CD14-positive monocyte (primary cell): ENCODE measurements at regions not wholly inside any gene's neighbourhood (a gene's known extent, or its start where the extent isn't known, plus 50 kb on each side); places are given as distances from the start of the nearest gene placed in this dataset.

Experiments used
- DNase-seq, 3 donors: peaks; one replicate each; pipeline ENCODE4 v3.0.0-alpha.2; 2011 to 2022
- H2AFZ ChIP-seq: 2 replicates; pipeline ENCODE4 v1.6.0; 2012; ENCODE audit warnings: mild to moderate bottlenecking, low read depth, low read length, inconsistent platforms; ENCODE audit not compliant: insufficient read depth, poor library complexity, severe bottlenecking
- H3K27ac ChIP-seq, 2 donors: 1 replicate in 1 of 2; 2 replicates in 1 of 2; pipeline ENCODE4 v1.5.1; 2012 to 2013; ENCODE audit warnings: low read length in 2 of 2, control low read depth in 1 of 2, inconsistent platforms in 1 of 2, low read depth in 1 of 2, mild to moderate bottlenecking in 1 of 2
- H3K27me3 ChIP-seq, 2 donors: one replicate each; pipeline versions ENCODE4 v1.6.0 to v1.6.1; 2011 to 2013; ENCODE audit warnings: low read length in 2 of 2; ENCODE audit not compliant: control insufficient read depth in 2 of 2, insufficient read depth in 2 of 2
- H3K36me3 ChIP-seq, 2 donors: replicated peaks in 1 of 2; 1 replicate in 1 of 2; 2 replicates in 1 of 2; pipeline versions ENCODE4 v1.5.1 to v1.6.1; 2012 to 2013; ENCODE audit warnings: low read length in 2 of 2, control low read depth in 1 of 2, inconsistent platforms in 1 of 2, mild to moderate bottlenecking in 1 of 2; ENCODE audit not compliant: insufficient read depth in 2 of 2, control insufficient read depth in 1 of 2
- H3K4me1 ChIP-seq, 2 donors: 1 replicate in 1 of 2; 2 replicates in 1 of 2; pipeline versions ENCODE4 v1.5.1 to v1.6.1; 2012 to 2013; ENCODE audit warnings: low read length in 2 of 2, control low read depth in 1 of 2, inconsistent platforms in 1 of 2, mild to moderate bottlenecking in 1 of 2, moderate library complexity in 1 of 2; ENCODE audit not compliant: insufficient read depth in 2 of 2, control insufficient read depth in 1 of 2
- H3K4me2 ChIP-seq: replicated peaks from 2 replicates; pipeline ENCODE3; 2012; ENCODE audit warnings: low read length, moderate library complexity, mild to moderate bottlenecking; ENCODE audit not compliant: poor library complexity, severe bottlenecking; ENCODE audit errors: extremely low read depth
- H3K4me3 ChIP-seq, 3 experiments: fragments of 200-600 bp in 1 of 3; sonication (generic) in 1 of 3; replicated peaks in 1 of 3; 1 replicate in 2 of 3; 2 replicates in 1 of 3; pipeline ENCODE4 v1.5.1; 2011 to 2013; ENCODE audit warnings: low read length in 3 of 3, mild to moderate bottlenecking in 3 of 3, control low read depth in 2 of 3, low read depth in 2 of 3, inconsistent platforms in 1 of 3, moderate library complexity in 1 of 3
- H3K79me2 ChIP-seq: 2 replicates; pipeline ENCODE4 v1.6.0; 2012; ENCODE audit warnings: mild to moderate bottlenecking, control low read depth, inconsistent platforms, low read length, moderate library complexity; ENCODE audit not compliant: insufficient read depth
- H3K9ac ChIP-seq: 2 replicates; pipeline ENCODE4 v1.6.0; 2017; ENCODE audit warnings: low read length, mild to moderate bottlenecking; ENCODE audit not compliant: insufficient read depth, poor library complexity, severe bottlenecking
- H3K9me3 ChIP-seq, 2 donors: replicated peaks in 1 of 2; 1 replicate in 1 of 2; 2 replicates in 1 of 2; pipeline versions ENCODE4 v1.5.1 to v1.6.1; 2012 to 2013; ENCODE audit warnings: low read length in 2 of 2, control low read depth in 1 of 2; ENCODE audit not compliant: control insufficient read depth in 1 of 2, insufficient read depth in 1 of 2
- H4K20me1 ChIP-seq: 2 replicates; pipeline ENCODE4 v1.6.0; 2012; ENCODE audit warnings: mild to moderate bottlenecking, low read length, control low read depth, moderate library complexity; ENCODE audit not compliant: insufficient read depth
- H3K27ac Mint-ChIP-seq, 7 donors: one replicate each; pipeline ENCODE4 v1.8.0; 2020; ENCODE audit warnings: mild to moderate bottlenecking in 7 of 7, mixed read lengths in 7 of 7, moderate library complexity in 6 of 7, inconsistent platforms in 2 of 7
- H3K27me3 Mint-ChIP-seq, 3 donors: one replicate each; pipeline ENCODE4 v1.8.0; 2021 to 2022; ENCODE audit warnings: low read depth in 3 of 3, mild to moderate bottlenecking in 3 of 3, mixed read lengths in 3 of 3, moderate library complexity in 3 of 3, inconsistent platforms in 1 of 3
- H3K36me3 Mint-ChIP-seq, 2 donors: one replicate each; pipeline ENCODE4 v1.8.0; 2020; ENCODE audit warnings: mixed read lengths in 2 of 2, inconsistent platforms in 1 of 2, mild to moderate bottlenecking in 1 of 2
- H3K4me1 Mint-ChIP-seq: one replicate; pipeline ENCODE4 v1.8.0; 2020; ENCODE audit warnings: mild to moderate bottlenecking, mixed read lengths
- H3K4me3 Mint-ChIP-seq, 2 donors: one replicate each; pipeline ENCODE4 v1.8.0; 2020; ENCODE audit warnings: mild to moderate bottlenecking in 2 of 2, mixed read lengths in 2 of 2, moderate library complexity in 1 of 2
- H3K9me3 Mint-ChIP-seq, 7 donors: one replicate each; pipeline ENCODE4 v1.8.0; 2020 to 2022; ENCODE audit warnings: mixed read lengths in 7 of 7, mild to moderate bottlenecking in 6 of 7, moderate library complexity in 6 of 7, inconsistent platforms in 2 of 7
- WGBS: methylation state at CpG from one replicate; pipeline ENCODE4 v1.1.5; 2013; ENCODE audit warnings: missing lambda C conversion rate; ENCODE audit not compliant: insufficient coverage; 5-methylcytosine and 5-hydroxymethylcytosine counted together
- intact Hi-C, 2 donors: fragments of 100-400 bp; cut with micrococcal nuclease; formaldehyde crosslinking; loops; one replicate each; pipeline versions ENCODE4 v1.15.0 to v1.15.1; 2023
- TF ChIP-seq, protein P1 (sequence below): fragments of 200-600 bp; IDR thresholded peaks from one replicate; pipeline ENCODE4 v1.8.0; 2022; ENCODE audit warnings: antibody characterized with exemption, mild to moderate bottlenecking

DNA sequence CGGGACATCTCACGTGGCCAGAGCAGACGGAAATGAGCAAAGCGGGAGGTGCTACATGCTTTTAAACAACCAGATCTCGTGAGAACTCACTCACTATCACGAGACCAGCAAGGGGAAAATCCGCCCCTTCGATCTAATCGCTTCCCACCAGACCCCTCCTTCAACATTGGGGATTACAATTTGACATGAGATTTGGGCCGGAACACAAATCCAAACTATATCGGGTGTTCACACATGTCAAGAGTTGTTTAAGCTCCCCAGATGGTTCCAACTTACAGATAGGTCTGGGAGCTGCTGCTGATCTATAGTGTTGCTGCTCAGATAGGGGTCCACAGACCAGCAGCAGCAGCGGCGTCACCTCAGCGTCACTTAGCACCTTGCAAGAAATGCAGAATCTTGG lies 194.9 kb downstream of the GPAM start:
- peaks cover 0 to 15% (median 2%) of the 10 kb centered on the region in 7 donors for H3K9me3 Mint-ChIP-seq
- no peaks in the 10 kb centered on the region for H3K4me1 Mint-ChIP-seq
- Histone ChIP-seq H2AFZ (no peak overlapping the region), H4K20me1 (no peaks in the 10 kb centered on the region), H3K4me3 (no peak overlapping the region), H3K4me1 (no peaks in the 10 kb centered on the region), H3K27ac (no peak overlapping the region), H3K9me3 (peaks cover 0 to 6% of the 10 kb centered on the region in 2 donors), H3K27me3 (no peaks in the 10 kb centered on the region), H3K9ac (no peak overlapping the region), H3K4me2 (no peak overlapping the region), H3K36me3 (no peaks in the 10 kb centered on the region), H3K79me2 (no peaks in the 10 kb centered on the region)
- TF ChIP-seq, protein P1, sequence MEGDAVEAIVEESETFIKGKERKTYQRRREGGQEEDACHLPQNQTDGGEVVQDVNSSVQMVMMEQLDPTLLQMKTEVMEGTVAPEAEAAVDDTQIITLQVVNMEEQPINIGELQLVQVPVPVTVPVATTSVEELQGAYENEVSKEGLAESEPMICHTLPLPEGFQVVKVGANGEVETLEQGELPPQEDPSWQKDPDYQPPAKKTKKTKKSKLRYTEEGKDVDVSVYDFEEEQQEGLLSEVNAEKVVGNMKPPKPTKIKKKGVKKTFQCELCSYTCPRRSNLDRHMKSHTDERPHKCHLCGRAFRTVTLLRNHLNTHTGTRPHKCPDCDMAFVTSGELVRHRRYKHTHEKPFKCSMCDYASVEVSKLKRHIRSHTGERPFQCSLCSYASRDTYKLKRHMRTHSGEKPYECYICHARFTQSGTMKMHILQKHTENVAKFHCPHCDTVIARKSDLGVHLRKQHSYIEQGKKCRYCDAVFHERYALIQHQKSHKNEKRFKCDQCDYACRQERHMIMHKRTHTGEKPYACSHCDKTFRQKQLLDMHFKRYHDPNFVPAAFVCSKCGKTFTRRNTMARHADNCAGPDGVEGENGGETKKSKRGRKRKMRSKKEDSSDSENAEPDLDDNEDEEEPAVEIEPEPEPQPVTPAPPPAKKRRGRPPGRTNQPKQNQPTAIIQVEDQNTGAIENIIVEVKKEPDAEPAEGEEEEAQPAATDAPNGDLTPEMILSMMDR = no peak
- H3K4me3 Mint-ChIP-seq = no peak overlapping the region
- H3K27ac Mint-ChIP-seq = no peak overlapping the region
- 85% methylated on average over 11 of the region's 14 CpGs for WGBS
- DNase-seq = no peak
- H3K36me3 Mint-ChIP-seq = no peaks in the 10 kb centered on the region
- H3K27me3 Mint-ChIP-seq = no peaks in the 10 kb centered on the region
- intact Hi-C loops = no loop called here

DNA sequence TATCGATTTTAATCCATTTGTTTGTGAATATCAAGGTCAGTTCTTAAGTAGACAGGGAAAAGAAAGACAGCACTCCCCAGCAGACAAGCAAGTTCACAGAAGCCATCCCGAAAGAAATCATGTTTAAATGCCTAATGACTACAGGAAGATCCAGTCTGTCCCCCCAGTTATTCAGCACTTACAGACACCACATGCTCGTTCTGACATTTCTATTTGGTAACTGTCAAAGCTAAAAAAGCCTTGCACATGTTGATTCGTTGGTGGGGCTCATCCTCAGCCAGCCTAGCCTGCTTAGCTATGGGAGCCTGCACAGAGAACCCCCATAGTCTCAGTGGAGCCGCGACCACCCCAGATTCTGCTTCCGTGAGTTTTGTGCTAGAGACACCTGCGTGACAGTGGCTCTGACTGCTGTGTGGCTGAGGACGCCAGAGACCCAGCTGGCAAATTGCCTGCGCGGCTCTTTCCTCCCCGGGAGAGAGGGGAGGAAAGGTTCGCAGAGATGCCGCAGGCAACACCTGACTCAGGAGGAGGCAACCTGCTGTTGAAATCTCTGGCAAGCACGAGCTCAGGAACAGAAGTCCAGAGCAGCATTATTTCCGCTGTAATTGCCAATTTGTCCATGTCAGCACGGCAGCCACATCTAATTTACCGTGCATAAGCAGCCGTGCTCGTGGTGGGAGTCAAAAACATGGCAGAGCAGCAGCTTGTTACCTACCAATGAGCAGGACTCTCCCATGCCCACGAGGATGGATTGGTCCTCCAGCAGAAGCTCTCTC lies 194.2 kb downstream of the GPAM start:
- Mint-ChIP-seq H3K9me3 (peaks cover 0 to 15% (median 2%) of the 10 kb centered on the region in 7 donors), H3K27me3 (no peaks in the 10 kb centered on the region), H3K4me3 (no peak overlapping the region), H3K36me3 (no peaks in the 10 kb centered on the region), H3K4me1 (no peaks in the 10 kb centered on the region), H3K27ac (no peak overlapping the region)
- Histone ChIP-seq H4K20me1 (no peaks in the 10 kb centered on the region), H3K4me3 (no peak overlapping the region), H3K4me2 (no peak overlapping the region), H3K9me3 (peaks cover 0 to 4% of the 10 kb centered on the region in 2 donors), H3K36me3 (no peaks in the 10 kb centered on the region), H3K4me1 (no peaks in the 10 kb centered on the region), H3K79me2 (no peaks in the 10 kb centered on the region), H3K27me3 (no peaks in the 10 kb centered on the region), H3K9ac (no peak overlapping the region), H3K27ac (no peak overlapping the region), H2AFZ (no peak overlapping the region)
- WGBS = 85% methylated on average over 17 of the region's 21 CpGs
- intact Hi-C loops = no loop called here
- TF ChIP-seq, protein P1 = no peak
- no peak for DNase-seq
